ENCODE measurements at regions not wholly inside any gene's neighbourhood (a gene's known extent, or its start where the extent isn't known, plus 50 kb on each side); places are given as distances from the start of the nearest gene placed in this dataset.

- no peak overlapping the region for H3K4me3 Mint-ChIP-seq (ENCODE audit: unreplicated experiment)
- H3K4me1 Mint-ChIP-seq (ENCODE audit: low read depth), result no peaks in the 10 kb centered on the region
- DNase-seq (ENCODE audit: low spot score), result no peak
- H3K9me3 Mint-ChIP-seq (ENCODE audit: low read depth), result peaks cover 10% of the 10 kb centered on the region
- peaks cover 15% of the 10 kb centered on the region for H3K27me3 Mint-ChIP-seq (ENCODE audit: low read depth)
- H3K36me3 Mint-ChIP-seq (ENCODE audit: low read depth), result no peaks in the 10 kb centered on the region
- no peak overlapping the region for H3K27ac Mint-ChIP-seq (ENCODE audit: unreplicated experiment)
- TF ChIP-seq CTCF (IDR thresholded peaks at IDR 0.05), result no peak
Observed at GRCh38 chr7:96521068-96521894, 188.4 kb downstream of the SEM1 start.

- no peak for DNase-seq (ENCODE audit: low spot score)
- Mint-ChIP-seq H3K4me1 (ENCODE audit: low read depth) (no peaks in the 10 kb centered on the region), H3K9me3 (ENCODE audit: low read depth) (no peaks in the 10 kb centered on the region), H3K4me3 (ENCODE audit: unreplicated experiment) (no peak overlapping the region), H3K36me3 (ENCODE audit: low read depth) (no peaks in the 10 kb centered on the region), H3K27ac (ENCODE audit: unreplicated experiment) (no peak overlapping the region), H3K27me3 (ENCODE audit: low read depth) (peaks cover 14% of the 10 kb centered on the region)
- TF ChIP-seq CTCF (IDR thresholded peaks at IDR 0.05), result no peak
Observed at GRCh38 chr7:96508371-96508770, 186.5 kb upstream of the SLC25A13 start.

- no peaks in the 10 kb centered on the region for H3K36me3 Mint-ChIP-seq (ENCODE audit: low read depth)
- H3K27me3 Mint-ChIP-seq (ENCODE audit: low read depth), result no peaks in the 10 kb centered on the region
- no peaks in the 10 kb centered on the region for H3K9me3 Mint-ChIP-seq (ENCODE audit: low read depth)
- H3K27ac Mint-ChIP-seq (ENCODE audit: unreplicated experiment), result no peak overlapping the region
- peaks cover 3% of the 10 kb centered on the region for H3K4me1 Mint-ChIP-seq (ENCODE audit: low read depth)
- no peak for DNase-seq (ENCODE audit: low spot score)
- no peak for TF ChIP-seq CTCF (IDR thresholded peaks at IDR 0.05)
- no peak overlapping the region for H3K4me3 Mint-ChIP-seq (ENCODE audit: unreplicated experiment)
Observed at GRCh38 chr7:96503597-96503996, 181.7 kb upstream of the SLC25A13 start.

GRCh38 chr7:96501318-96501717 is 179.4 kb upstream of the SLC25A13 start:
- no peak for TF ChIP-seq CTCF (IDR thresholded peaks at IDR 0.05)
- no peak overlapping the region for H3K4me3 Mint-ChIP-seq (ENCODE audit: unreplicated experiment)
- peaks cover 3% of the 10 kb centered on the region for H3K4me1 Mint-ChIP-seq (ENCODE audit: low read depth)
- H3K36me3 Mint-ChIP-seq (ENCODE audit: low read depth), result no peaks in the 10 kb centered on the region
- no peak overlapping the region for H3K27ac Mint-ChIP-seq (ENCODE audit: unreplicated experiment)
- H3K9me3 Mint-ChIP-seq (ENCODE audit: low read depth), result no peaks in the 10 kb centered on the region
- no peaks in the 10 kb centered on the region for H3K27me3 Mint-ChIP-seq (ENCODE audit: low read depth)
- no peak for DNase-seq (ENCODE audit: low spot score)

GRCh38 chr7:96499532-96499931 is 177.6 kb upstream of the SLC25A13 start:
- DNase-seq (ENCODE audit: low spot score), result no peak
- no peak overlapping the region for H3K4me3 Mint-ChIP-seq (ENCODE audit: unreplicated experiment)
- H3K27ac Mint-ChIP-seq (ENCODE audit: unreplicated experiment), result no peak overlapping the region
- no peaks in the 10 kb centered on the region for H3K36me3 Mint-ChIP-seq (ENCODE audit: low read depth)
- H3K4me1 Mint-ChIP-seq (ENCODE audit: low read depth), result peaks cover 3% of the 10 kb centered on the region
- no peaks in the 10 kb centered on the region for H3K9me3 Mint-ChIP-seq (ENCODE audit: low read depth)
- H3K27me3 Mint-ChIP-seq (ENCODE audit: low read depth), result no peaks in the 10 kb centered on the region
- no peak for TF ChIP-seq CTCF (IDR thresholded peaks at IDR 0.05)
